Right ventricle myocardium superior (tissue), 1 donor: ENCODE measurements at regions not wholly inside any gene's neighbourhood (a gene's known extent, or its start where the extent isn't known, plus 50 kb on each side); places are given as distances from the start of the nearest gene placed in this dataset.

ENCODE experiments used
- ATAC-seq: fragments of 200-7000 bp; cut with Tn5 transposase; one replicate; pipeline ENCODE4 v1.9.1; 2020; ENCODE audit warnings: mild to moderate bottlenecking; ENCODE audit not compliant: poor library complexity
- DNase-seq: peaks from one replicate; pipeline ENCODE4 v3.0.0-alpha.2; 2020
- intact Hi-C: fragments of 100-400 bp; cut with DNase I; formaldehyde crosslinking; loops from one replicate; pipeline ENCODE4 v1.11.2; 2022
- donor health status: DM: no; HTN: yes; CAD: no; lungs with severe emphysema.

DNA sequence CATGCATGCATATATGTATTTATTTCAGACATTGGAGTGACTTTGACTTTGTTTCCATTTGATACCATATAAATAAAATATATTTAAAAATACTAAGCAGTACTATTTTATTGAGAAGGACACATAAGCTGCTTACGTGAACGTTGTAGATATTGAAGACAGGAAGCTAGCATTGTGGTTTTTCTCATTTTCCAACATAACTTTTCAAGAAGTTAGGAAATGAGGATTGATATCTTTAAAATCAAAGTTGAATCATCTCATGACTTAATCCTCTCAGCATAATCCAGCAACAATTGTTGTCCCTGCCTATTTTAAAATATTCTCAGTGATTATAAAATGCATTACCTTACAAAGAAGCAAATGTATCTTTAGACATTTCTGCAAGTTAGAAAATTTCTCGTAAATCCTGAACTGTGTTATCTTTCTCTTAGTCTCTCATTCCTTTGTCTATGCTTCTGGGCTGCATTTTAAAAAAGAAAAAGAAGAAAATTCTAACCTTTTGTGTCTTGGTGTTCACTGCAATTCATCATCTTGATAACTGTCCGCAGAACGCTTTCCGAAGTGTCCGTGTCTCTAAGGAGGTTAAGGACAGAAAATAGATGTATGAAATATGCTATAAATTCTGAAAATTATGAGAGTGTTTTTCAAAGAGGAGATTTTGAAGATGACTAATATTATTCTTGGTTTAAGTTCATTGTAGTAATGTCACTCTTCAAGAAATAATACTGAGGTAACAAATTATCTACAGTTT, 1089.9 kb upstream of the CDH6 start:
- intact Hi-C loops = no loop called here
- DNase-seq = no peak
- ATAC-seq = no peak

GRCh38 chr5:30103052-30103451, 1090.4 kb upstream of the CDH6 start:
- no peak for ATAC-seq
- no peak for DNase-seq
- intact Hi-C loops = no loop called here

DNA sequence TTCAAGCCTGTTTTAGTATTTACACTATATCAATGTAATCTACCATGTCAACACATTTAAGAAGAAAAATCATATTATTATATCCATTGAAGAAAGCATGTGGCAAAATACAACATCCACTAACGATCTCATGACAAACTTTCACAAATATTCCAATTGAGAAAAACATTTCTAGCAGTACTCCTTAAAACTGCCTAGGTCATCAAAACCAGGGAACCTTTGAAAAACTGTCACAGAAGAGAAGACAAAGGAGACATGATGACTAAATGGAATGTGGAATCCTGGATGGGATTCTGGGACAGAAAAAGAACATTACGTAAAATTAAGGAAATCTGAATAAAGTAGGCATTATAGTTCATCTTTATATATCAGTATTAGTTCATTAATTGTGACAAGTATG, 1091.3 kb upstream of the CDH6 start:
- ATAC-seq = no peak
- intact Hi-C loops = no loop called here
- DNase-seq = no peak

GRCh38 chr5:30100929-30101328, 1092.6 kb upstream of the CDH6 start:
- ATAC-seq = no peak
- intact Hi-C loops = no loop called here
- no peak for DNase-seq

DNA sequence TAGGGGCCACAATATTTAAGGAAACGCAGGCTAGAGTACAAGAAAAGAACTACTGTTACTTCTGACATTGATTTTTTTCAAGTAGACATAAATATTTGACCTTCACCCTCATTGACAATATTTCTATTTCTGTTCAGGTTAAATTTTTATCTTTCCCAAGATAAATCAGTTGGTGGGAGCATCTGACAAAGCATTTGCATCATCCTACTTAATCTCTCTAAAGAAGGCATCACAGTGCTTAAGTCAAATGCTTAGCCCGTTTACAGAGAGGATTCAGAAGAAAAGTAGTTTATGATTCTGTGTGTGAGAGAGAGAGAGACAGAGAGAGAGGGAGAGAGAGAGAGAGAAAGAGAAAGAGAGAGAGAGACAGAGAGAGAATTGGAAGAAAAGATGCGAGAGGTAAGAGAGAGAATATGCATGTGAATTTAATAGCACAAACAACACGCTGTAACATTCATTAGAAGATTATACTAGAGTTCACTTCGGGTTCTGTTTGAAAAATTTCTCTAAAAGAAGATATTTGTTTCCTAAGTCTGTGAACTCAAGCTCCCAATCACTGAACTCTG, 1093.3 kb upstream of the CDH6 start:
- no peak for DNase-seq
- ATAC-seq = no peak
- intact Hi-C loops = no loop called here

DNA sequence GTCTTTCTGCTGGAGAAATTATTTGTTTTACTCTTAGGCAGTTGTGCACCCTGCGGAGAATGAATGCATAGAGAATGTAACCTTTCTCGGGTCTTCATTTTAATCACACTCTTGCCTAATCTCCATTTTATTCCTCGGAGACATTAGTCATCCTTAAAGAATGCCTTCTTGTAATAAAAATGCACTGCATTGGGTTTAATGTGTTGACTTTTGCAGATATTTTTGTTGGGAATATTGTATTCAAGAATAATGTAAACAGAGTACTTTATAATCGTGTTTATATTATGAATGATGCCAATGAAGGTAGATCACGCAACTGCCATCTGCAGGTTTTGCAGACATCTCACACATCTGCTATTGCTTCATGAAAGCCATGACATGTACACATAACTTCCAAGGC, 1093.9 kb upstream of the CDH6 start:
- intact Hi-C loops = no loop called here
- DNase-seq = no peak
- no peak for ATAC-seq

- ATAC-seq = no peak
- intact Hi-C loops = no loop called here
- no peak for DNase-seq
Observed at GRCh38 chr5:30098940-30099339, 1094.5 kb upstream of the CDH6 start.

GRCh38 chr5:30092548-30092947, 1100.9 kb upstream of the CDH6 start:
- DNase-seq = no peak
- no peak for ATAC-seq
- intact Hi-C loops = no loop called here

DNA sequence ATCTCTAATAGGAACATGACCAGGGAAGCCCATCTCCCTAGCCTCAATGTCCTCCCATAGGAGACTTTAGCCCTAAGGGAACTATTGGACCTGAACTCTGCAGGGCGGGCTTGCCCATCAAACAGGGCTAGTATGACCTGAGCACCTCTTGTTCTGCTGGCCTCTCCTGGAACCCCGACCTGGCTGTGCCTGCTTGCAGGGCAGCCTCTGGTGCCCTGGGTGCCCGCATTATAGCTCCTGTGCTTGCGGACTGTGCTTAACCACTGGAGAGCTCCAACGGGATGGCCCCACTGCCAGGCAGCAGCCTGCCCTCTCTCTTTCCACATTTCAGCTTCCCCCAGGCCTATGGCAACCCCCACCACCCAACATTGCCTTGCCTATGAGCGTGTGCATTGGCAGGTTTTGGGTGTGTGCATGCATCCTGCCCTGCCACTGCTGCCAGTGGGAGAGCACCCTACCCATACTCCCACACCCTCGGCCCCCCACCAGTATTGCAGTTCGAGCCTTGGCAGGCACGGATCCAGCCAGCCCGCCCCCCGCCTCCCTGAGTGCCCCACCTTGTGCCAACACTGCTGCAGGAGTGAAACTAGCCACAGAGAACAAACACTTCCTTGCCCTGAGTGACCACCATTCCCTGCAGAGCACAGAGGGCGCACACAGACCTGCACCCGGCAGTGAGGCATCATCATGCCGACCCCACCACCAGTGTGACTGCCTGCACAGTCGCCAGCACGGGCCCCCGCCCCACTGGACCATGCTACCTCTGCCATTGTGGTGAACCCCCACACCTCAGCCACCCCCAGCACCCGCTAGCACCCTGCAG, 1123.8 kb upstream of the CDH6 start:
- intact Hi-C loops = no loop called here
- ATAC-seq (no peak), DNase-seq (peak; percentile 17)

DNA sequence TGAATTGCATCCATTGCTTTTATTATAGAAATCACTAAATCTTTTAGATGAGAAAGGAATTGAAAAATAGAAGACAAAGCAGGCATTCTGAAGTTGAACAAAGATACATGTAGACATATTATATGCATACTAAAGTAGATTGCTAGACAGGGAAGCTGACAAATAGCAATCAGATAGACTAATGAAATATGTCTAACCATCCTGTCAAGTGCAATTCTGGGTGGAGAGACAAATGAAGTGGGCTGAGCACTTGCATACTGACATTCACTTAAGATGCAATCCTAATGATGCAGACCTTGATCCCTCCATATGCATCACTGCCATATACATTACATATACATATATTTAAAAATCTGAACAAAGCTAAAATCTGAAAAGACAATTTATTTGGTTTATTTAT, 1130.0 kb upstream of the CDH6 start:
- DNase-seq = no peak
- intact Hi-C loops = no loop called here
- ATAC-seq = no peak

- DNase-seq (no peak), ATAC-seq (no peak)
- intact Hi-C loops = no loop called here
Observed at GRCh38 chr5:30051976-30052375, 1141.5 kb upstream of the CDH6 start.

GRCh38 chr5:30050056-30050815, 1143.2 kb upstream of the CDH6 start:
- no peak for DNase-seq
- ATAC-seq = no peak
- intact Hi-C loops = no loop called here

DNA sequence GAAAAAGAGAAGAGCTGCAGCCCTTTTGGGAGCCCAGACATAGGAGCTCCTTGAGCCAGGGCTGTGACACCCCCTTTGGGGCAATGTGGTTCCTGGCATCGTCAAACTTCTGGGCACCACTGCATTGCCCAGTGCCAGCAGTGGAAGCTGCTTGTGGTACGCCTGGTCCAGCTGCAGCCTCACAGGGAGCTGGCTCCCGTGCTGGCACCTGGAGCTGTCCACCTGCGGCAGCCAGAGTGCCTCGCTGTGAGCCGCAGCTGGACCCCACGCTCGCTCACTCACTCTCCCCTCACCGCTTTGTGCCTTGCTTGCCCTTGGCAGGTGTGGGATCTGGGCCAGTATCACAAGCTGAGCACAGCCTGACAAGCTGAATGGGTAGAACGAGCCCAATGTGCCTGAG, 1150.8 kb upstream of the CDH6 start:
- ATAC-seq (no peak), DNase-seq (no peak)
- intact Hi-C loops = no loop called here

GRCh38 chr5:30041831-30042385, 1151.6 kb upstream of the CDH6 start:
- no peak for ATAC-seq
- intact Hi-C loops = no loop called here

GRCh38 chr5:30041291-30041690, 1152.2 kb upstream of the CDH6 start:
- no peak for DNase-seq
- no peak for ATAC-seq
- intact Hi-C loops = no loop called here

More at GRCh38 chr5:30041831-30042385, 1151.6 kb upstream of the CDH6 start:
- DNase-seq = no peak

DNA sequence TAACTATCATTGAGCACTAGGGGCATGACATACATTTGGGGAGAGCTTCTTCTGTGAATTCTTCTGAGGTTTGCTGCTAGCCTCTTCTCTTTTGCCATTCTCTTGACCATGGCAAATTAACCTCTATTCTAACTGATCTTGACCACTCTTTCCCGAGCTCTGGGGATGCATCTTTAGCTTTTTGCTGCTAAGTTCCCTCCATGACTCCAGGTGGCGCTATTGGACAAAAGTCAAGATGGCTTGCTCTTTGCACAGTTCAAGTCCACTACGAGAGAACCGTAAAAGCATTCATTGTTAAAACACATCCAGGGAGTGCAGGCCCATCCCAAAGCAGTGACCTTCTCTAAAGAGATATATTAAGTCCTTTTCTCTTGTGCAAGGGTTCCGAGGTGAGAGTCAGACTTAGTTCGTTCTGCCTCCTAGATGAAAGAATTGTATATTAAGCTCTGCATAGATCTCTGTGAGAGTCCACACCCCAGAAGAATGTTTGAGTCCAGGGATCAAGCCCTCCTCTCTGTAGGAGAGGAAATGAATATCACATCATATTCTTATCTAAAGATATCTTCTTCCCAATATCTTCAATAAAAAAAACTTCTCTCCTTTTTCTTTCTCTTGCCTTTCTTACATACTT, 1152.9 kb upstream of the CDH6 start:
- no peak for DNase-seq
- ATAC-seq = no peak
- intact Hi-C loops = no loop called here

GRCh38 chr5:30039379-30039778, 1154.1 kb upstream of the CDH6 start:
- ATAC-seq (no peak), DNase-seq (no peak)
- intact Hi-C loops = no loop called here

DNA sequence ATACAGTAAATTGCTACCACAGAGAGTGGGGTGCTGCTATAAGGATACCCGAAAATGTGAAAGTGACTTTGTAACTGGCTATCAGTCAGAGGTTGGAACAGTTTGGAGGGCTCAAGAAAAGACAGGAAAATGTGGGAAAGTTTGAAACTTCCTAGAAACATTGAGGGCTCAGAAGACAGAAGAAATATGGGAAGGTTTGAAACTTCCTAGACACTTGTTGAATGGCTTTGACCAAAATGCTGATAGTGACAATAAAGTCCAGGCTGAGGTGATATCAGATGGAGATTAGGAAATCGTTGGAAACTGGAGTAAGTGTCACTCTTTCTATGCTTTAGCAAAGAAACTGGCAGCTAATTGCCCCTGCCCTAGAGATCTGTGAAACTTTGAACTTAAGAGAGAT, 1158.6 kb upstream of the CDH6 start:
- ATAC-seq = no peak
- no peak for DNase-seq
- intact Hi-C loops = no loop called here

GRCh38 chr5:30030101-30030500, 1163.4 kb upstream of the CDH6 start:
- DNase-seq = no peak
- intact Hi-C loops = no loop called here
- no peak for ATAC-seq
